HepG2 (cell line): ENCODE measurements at regions not wholly inside any gene's neighbourhood (a gene's known extent, or its start where the extent isn't known, plus 50 kb on each side); places are given as distances from the start of the nearest gene placed in this dataset.

Experiments used
- ARID2 ChIP-seq: sonication (generic); formaldehyde crosslinking; IDR thresholded peaks from 2 replicates; pipeline ENCODE4 v1.8.1; 2022; ENCODE audit warnings: mild to moderate bottlenecking, missing genetic modification reagents, borderline replicate concordance
- CBX5 ChIP-seq: sonication (generic); formaldehyde crosslinking; IDR thresholded peaks from 2 replicates; pipeline ENCODE4 v1.4.0; 2020; ENCODE audit warnings: missing genetic modification reagents, borderline replicate concordance
- GABPB1 ChIP-seq: IDR thresholded peaks from 2 replicates; pipeline ENCODE4 v1.6.1; 2016; ENCODE audit warnings: mild to moderate bottlenecking, missing genetic modification reagents, moderate library complexity, missing compliant biosample characterization
- MTF1 ChIP-seq: sonication (generic); formaldehyde crosslinking; IDR thresholded peaks from 2 replicates; pipeline ENCODE4 v1.5.0; 2020; ENCODE audit warnings: missing genetic modification reagents
- NCOR1 ChIP-seq: fragments of 200-600 bp; sonication (generic); IDR thresholded peaks from 2 replicates; pipeline ENCODE4 v1.7.0; 2017; ENCODE audit warnings: antibody characterized with exemption, low read length, borderline replicate concordance
- NR2F1 ChIP-seq, 2 experiments: fragments of 450-650 bp in 1 of 2; formaldehyde crosslinking in 1 of 2; IDR thresholded peaks; 2 replicates each; pipeline versions ENCODE4 v1.5.0 to v1.6.1; 2016 to 2020; ENCODE audit warnings: mild to moderate bottlenecking in 1 of 2, missing compliant biosample characterization in 1 of 2, missing genetic modification reagents in 1 of 2, moderate library complexity in 1 of 2
- RARG ChIP-seq: sonication (generic); formaldehyde crosslinking; IDR thresholded peaks from 2 replicates; pipeline ENCODE4 v1.4.0; 2020; ENCODE audit warnings: low read depth, mild to moderate bottlenecking, missing genetic modification reagents
- SKIL ChIP-seq: sonication (generic); formaldehyde crosslinking; IDR thresholded peaks from 2 replicates; pipeline ENCODE4 v1.8.0; 2022; ENCODE audit warnings: missing genetic modification reagents, mild to moderate bottlenecking, moderate library complexity, borderline replicate concordance
- TARDBP ChIP-seq: sonication (generic); formaldehyde crosslinking; IDR thresholded peaks from 2 replicates; pipeline ENCODE4 v1.8.0; 2022; ENCODE audit warnings: mild to moderate bottlenecking, missing genetic modification reagents
- TGIF2 ChIP-seq: IDR thresholded peaks from 2 replicates; pipeline ENCODE4 v1.6.1; 2016; ENCODE audit warnings: control low read depth, missing compliant biosample characterization
- THAP8 ChIP-seq: sonication (generic); formaldehyde crosslinking; IDR thresholded peaks from 2 replicates; pipeline ENCODE4 v1.5.1; 2020; ENCODE audit warnings: missing genetic modification reagents, mild to moderate bottlenecking, borderline replicate concordance
- TOE1 ChIP-seq: sonication (generic); formaldehyde crosslinking; IDR thresholded peaks from 2 replicates; pipeline ENCODE4 v1.4.0; 2020; ENCODE audit warnings: mild to moderate bottlenecking, missing genetic modification reagents
- ZFP37 ChIP-seq: sonication (generic); formaldehyde crosslinking; IDR thresholded peaks from 2 replicates; pipeline ENCODE4 v1.4.0; 2020; ENCODE audit warnings: missing genetic modification reagents, borderline replicate concordance
- ZNF24 ChIP-seq: fragments of 450-650 bp; IDR thresholded peaks from 2 replicates; pipeline ENCODE4 v1.6.1; 2017; ENCODE audit warnings: antibody characterized with exemption, mild to moderate bottlenecking
- ZNF253 ChIP-seq: sonication (generic); formaldehyde crosslinking; IDR thresholded peaks from 2 replicates; pipeline ENCODE4 v1.8.0; 2022; ENCODE audit warnings: mild to moderate bottlenecking, missing genetic modification reagents, borderline replicate concordance
- ZNF674 ChIP-seq: sonication (generic); formaldehyde crosslinking; IDR thresholded peaks from 2 replicates; pipeline ENCODE4 v1.5.0; 2020; ENCODE audit warnings: low read depth, mild to moderate bottlenecking, missing genetic modification reagents
- ZNF747 ChIP-seq: sonication (generic); formaldehyde crosslinking; IDR thresholded peaks from 2 replicates; pipeline ENCODE4 v1.8.1; 2023; ENCODE audit warnings: missing genetic modification reagents, mild to moderate bottlenecking, borderline replicate concordance
- ZNF772 ChIP-seq: sonication (generic); formaldehyde crosslinking; IDR thresholded peaks from 2 replicates; pipeline ENCODE4 v1.5.0; 2020; ENCODE audit warnings: mild to moderate bottlenecking, missing genetic modification reagents
- TF ChIP-seq, protein P1 (sequence below): IDR thresholded peaks from 2 replicates; pipeline ENCODE4 v1.6.1; 2016; ENCODE audit warnings: missing biosample characterization, missing genetic modification reagents, low read depth
- TF ChIP-seq, protein P2 (sequence below): sonication (generic); formaldehyde crosslinking; IDR thresholded peaks from 2 replicates; pipeline ENCODE4 v1.8.1; 2023; ENCODE audit warnings: mild to moderate bottlenecking, inconsistent platforms, moderate library complexity, missing genetic modification reagents, borderline replicate concordance
- TF ChIP-seq, protein P3 (sequence below): sonication (generic); formaldehyde crosslinking; IDR thresholded peaks from 2 replicates; pipeline ENCODE4 v1.4.0; 2020; ENCODE audit warnings: missing genetic modification reagents, borderline replicate concordance
- TF ChIP-seq, protein P4 (sequence below): sonication (generic); formaldehyde crosslinking; IDR thresholded peaks from 2 replicates; pipeline ENCODE4 v1.8.1; 2023; ENCODE audit warnings: mild to moderate bottlenecking, missing genetic modification reagents

DNA sequence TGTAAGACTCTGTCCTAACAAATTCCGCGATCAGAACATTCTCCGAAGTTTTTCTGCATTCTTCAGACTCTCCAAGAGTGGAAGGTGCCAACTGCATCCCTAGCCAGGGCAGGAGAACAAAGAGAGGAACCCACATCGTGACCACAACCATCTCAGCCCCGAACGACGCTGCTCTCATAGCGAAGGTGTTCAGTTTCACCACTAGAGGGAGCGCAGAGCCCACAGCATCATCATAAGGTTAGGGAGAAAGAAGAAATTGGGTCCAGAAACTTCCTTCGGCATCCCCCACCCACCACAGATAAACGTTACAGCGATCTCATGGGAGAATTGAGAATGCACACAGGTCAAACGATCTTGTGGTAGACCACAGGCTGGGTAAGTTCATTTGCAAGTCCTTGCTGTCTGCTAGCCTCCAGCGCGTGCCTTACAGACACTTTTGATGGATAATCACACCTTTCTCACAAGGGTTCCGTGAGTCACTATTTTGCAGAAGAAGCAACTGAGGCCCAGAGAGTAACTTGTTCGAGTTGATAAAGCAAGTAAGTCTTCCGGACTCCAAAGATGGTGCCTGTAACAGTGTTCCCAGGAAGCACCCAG, 53.7 kb upstream of the ARL4C start (continued):
- no peak for TF ChIP-seq ZNF674 (CRISPR knock-in tag)
- no peak for TF ChIP-seq ZFP37 (CRISPR knock-in tag)
- TF ChIP-seq, protein P1, sequence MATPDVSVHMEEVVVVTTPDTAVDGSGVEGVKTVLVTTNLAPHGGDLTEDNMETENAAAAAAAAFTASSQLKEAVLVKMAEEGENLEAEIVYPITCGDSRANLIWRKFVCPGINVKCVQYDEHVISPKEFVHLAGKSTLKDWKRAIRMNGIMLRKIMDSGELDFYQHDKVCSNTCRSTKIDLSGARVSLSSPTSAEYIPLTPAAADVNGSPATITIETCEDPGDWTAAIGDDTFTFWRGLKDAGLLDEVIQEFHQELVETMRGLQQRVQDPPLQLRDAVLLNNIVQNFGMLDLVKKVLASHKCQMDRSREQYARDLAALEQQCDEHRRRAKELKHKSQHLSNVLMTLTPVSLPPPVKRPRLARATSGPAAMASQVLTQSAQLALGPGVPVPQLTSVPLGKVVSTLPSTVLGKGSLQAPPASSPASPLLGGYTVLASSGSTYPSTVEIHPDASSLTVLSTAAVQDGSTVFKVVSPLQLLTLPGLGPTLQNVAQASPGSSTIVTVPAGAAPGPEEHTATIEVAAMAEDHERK (CRISPR knock-in tag): no peak
- 0 out of 2 replicates have a peak, but pooled peaks have one; percentile 45 for TF ChIP-seq ZNF747 (CRISPR knock-in tag)
- no peak for TF ChIP-seq TGIF2
- peak; percentile 73; the same call in 1 of the 2 replicates for TF ChIP-seq TOE1 (CRISPR knock-in tag)
- no peak for TF ChIP-seq TARDBP (CRISPR knock-in tag)
- no peak for TF ChIP-seq NCOR1
- TF ChIP-seq THAP8 (CRISPR knock-in tag): no peak
- TF ChIP-seq ZNF253 (CRISPR knock-in tag): no peak
- TF ChIP-seq MTF1 (CRISPR knock-in tag): no peak
- TF ChIP-seq ARID2 (CRISPR knock-in tag): no peak
- no peak for TF ChIP-seq SKIL (CRISPR knock-in tag)
- TF ChIP-seq CBX5 (CRISPR knock-in tag): peak; percentile 80; the same call in 1 of the 2 replicates
- TF ChIP-seq, protein P2, sequence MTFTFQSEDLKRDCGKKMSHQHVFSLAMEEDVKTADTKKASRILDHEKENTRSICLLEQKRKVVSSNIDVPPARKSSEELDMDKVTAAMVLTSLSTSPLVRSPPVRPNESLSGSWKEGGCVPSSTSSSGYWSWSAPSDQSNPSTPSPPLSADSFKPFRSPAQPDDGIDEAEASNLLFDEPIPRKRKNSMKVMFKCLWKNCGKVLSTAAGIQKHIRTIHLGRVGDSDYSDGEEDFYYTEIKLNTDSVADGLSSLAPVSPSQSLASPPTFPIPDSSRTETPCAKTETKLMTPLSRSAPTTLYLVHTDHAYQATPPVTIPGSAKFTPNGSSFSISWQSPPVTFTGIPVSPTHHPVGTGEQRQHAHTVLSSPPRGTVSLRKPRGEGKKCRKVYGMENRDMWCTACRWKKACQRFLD (CRISPR knock-in tag): no peak
- no peak for TF ChIP-seq RARG (CRISPR knock-in tag)
- peak; percentile 26; the same call in 1 of the 2 replicates for TF ChIP-seq GABPB1 (CRISPR knock-in tag)
- no peak for TF ChIP-seq ZNF24
- TF ChIP-seq, protein P3, sequence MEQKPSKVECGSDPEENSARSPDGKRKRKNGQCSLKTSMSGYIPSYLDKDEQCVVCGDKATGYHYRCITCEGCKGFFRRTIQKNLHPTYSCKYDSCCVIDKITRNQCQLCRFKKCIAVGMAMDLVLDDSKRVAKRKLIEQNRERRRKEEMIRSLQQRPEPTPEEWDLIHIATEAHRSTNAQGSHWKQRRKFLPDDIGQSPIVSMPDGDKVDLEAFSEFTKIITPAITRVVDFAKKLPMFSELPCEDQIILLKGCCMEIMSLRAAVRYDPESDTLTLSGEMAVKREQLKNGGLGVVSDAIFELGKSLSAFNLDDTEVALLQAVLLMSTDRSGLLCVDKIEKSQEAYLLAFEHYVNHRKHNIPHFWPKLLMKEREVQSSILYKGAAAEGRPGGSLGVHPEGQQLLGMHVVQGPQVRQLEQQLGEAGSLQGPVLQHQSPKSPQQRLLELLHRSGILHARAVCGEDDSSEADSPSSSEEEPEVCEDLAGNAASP (CRISPR knock-in tag): peak; percentile 69; the same call in 1 of the 2 replicates
- TF ChIP-seq NR2F1 (CRISPR knock-in tag; IDR thresholded peaks at IDR 0.05): no peak
- TF ChIP-seq, protein P4, sequence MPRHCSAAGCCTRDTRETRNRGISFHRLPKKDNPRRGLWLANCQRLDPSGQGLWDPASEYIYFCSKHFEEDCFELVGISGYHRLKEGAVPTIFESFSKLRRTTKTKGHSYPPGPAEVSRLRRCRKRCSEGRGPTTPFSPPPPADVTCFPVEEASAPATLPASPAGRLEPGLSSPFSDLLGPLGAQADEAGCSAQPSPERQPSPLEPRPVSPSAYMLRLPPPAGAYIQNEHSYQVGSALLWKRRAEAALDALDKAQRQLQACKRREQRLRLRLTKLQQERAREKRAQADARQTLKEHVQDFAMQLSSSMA (CRISPR knock-in tag): no peak
- TF ChIP-seq ZNF772 (CRISPR knock-in tag): 0 out of 2 replicates have a peak, but pooled peaks have one; percentile 38
